ENCODE measurements at regions not wholly inside any gene's neighbourhood (a gene's known extent, or its start where the extent isn't known, plus 50 kb on each side); places are given as distances from the start of the nearest gene placed in this dataset.

DNA sequence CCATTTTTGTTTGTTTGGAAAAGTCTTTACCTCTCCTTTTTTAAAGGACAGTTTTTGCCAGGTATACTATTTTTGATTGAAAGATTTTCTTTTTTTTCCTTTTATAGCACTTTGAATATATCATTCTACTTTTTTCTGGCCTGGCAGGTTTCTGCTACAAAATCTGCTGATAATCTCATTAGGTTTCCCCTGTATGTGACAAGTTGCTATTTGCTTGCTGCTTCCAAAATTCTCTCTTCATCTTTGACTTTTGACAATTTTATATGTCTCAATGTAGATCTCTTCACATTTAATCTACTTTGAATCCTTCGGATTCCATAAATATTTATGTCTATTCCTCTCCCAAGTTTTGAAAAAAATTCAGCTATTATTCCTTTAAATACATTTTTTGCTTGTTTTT, 838.5 kb downstream of the IGSF11 start:
- Histone ChIP-seq H2AFZ (ENCODE audit: low read depth) (no peak overlapping the region), H3K27ac (no peak overlapping the region)
- TF ChIP-seq, protein P1, sequence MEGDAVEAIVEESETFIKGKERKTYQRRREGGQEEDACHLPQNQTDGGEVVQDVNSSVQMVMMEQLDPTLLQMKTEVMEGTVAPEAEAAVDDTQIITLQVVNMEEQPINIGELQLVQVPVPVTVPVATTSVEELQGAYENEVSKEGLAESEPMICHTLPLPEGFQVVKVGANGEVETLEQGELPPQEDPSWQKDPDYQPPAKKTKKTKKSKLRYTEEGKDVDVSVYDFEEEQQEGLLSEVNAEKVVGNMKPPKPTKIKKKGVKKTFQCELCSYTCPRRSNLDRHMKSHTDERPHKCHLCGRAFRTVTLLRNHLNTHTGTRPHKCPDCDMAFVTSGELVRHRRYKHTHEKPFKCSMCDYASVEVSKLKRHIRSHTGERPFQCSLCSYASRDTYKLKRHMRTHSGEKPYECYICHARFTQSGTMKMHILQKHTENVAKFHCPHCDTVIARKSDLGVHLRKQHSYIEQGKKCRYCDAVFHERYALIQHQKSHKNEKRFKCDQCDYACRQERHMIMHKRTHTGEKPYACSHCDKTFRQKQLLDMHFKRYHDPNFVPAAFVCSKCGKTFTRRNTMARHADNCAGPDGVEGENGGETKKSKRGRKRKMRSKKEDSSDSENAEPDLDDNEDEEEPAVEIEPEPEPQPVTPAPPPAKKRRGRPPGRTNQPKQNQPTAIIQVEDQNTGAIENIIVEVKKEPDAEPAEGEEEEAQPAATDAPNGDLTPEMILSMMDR (conservative IDR thresholded peaks at IDR 0.05; ENCODE audit: low read depth, low read length) = no peak

DNA sequence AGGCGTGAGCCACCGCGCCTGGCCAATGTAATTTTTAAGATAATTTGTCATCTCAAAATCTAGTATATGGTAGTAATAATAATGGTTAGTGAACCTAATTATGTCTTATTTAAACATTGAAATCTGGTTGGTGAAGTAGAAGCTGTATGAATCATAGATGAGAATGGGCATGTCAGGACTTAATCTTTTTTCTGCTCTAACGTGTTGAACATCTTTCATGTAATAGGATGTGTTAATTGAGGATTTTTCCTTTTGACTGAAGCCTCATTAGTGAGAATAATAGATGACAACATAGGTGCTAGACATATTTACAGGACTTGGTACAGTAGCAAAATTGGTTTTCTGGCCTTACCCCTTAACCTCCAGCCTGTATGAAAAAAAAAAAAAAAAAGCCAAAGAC, 835.6 kb downstream of the IGSF11 start:
- TF ChIP-seq, protein P1 (conservative IDR thresholded peaks at IDR 0.05; ENCODE audit: low read depth, low read length) = no peak
- Histone ChIP-seq H3K79me2 (ENCODE audit: insufficient read depth, low read depth) (no peaks in the 10 kb centered on the region), H4K20me1 (ENCODE audit: insufficient read depth) (no peaks in the 10 kb centered on the region), H3K36me3 (ENCODE audit: insufficient read depth) (no peaks in the 10 kb centered on the region), H2AFZ (ENCODE audit: low read depth) (no peak overlapping the region), H3K4me2 (no peak overlapping the region), H3K4me1 (ENCODE audit: low read depth, poor library complexity, severe bottlenecking) (no peaks in the 10 kb centered on the region), H3K9ac (no peak overlapping the region), H3K27ac (no peak overlapping the region), H3K4me3 (IDR thresholded peaks at IDR 0.05; ENCODE audit: insufficient read depth, low read depth, low read length) (no peak overlapping the region), H3K27me3 (ENCODE audit: insufficient read depth, low read depth) (no peaks in the 10 kb centered on the region)

More for the DNA sequence above, 838.5 kb downstream of the IGSF11 start:
- no peaks in the 10 kb centered on the region for H4K20me1 ChIP-seq (ENCODE audit: insufficient read depth)
- no peak overlapping the region for H3K9ac ChIP-seq
- H3K4me2 ChIP-seq = no peak overlapping the region
- H3K4me1 ChIP-seq (ENCODE audit: low read depth, poor library complexity, severe bottlenecking) = no peaks in the 10 kb centered on the region
- no peaks in the 10 kb centered on the region for H3K79me2 ChIP-seq (ENCODE audit: insufficient read depth, low read depth)
- H3K27me3 ChIP-seq (ENCODE audit: insufficient read depth, low read depth) = no peaks in the 10 kb centered on the region
- H3K36me3 ChIP-seq (ENCODE audit: insufficient read depth) = no peaks in the 10 kb centered on the region
- H3K4me3 ChIP-seq (IDR thresholded peaks at IDR 0.05; ENCODE audit: insufficient read depth, low read depth, low read length) = no peak overlapping the region

DNA sequence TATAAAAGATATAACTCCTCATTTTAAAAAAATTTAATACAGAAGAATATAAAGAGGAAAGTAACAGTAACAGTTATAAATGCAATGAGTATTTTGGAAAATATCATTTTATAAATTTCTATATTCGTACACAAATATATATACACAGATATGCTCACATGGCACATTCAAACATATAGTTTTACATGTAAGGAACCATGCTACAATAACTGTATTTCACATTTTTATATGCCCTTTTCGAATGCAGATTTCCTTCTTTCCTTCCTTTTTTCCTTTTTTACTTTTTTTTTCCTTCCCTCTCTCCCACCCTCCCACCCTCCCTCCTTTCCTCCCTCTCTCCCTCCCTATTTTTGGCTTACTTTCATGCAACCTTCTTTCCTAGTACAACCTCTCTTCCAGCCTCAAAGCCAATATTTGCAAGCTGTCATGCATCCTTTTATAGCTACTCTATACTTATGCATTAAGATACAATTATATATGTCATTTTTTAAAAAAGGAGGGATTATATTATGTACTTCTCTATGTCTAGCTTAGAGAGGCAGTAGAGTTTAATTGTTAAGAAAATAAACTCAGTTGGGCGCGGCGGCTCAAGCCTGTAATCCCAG, 830.5 kb downstream of the IGSF11 start:
- no peak overlapping the region for H3K4me2 ChIP-seq
- H3K36me3 ChIP-seq (ENCODE audit: insufficient read depth) = no peaks in the 10 kb centered on the region
- H3K4me1 ChIP-seq (ENCODE audit: low read depth, poor library complexity, severe bottlenecking) = no peaks in the 10 kb centered on the region
- H3K4me3 ChIP-seq (IDR thresholded peaks at IDR 0.05; ENCODE audit: insufficient read depth, low read depth, low read length) = no peak overlapping the region
- TF ChIP-seq, protein P1 (conservative IDR thresholded peaks at IDR 0.05; ENCODE audit: low read depth, low read length) = no peak
- H3K9ac ChIP-seq = no peak overlapping the region
- H3K27me3 ChIP-seq (ENCODE audit: insufficient read depth, low read depth) = no peaks in the 10 kb centered on the region
- H2AFZ ChIP-seq (ENCODE audit: low read depth) = no peak overlapping the region
- H3K27ac ChIP-seq = no peak overlapping the region
- no peaks in the 10 kb centered on the region for H4K20me1 ChIP-seq (ENCODE audit: insufficient read depth)
- no peaks in the 10 kb centered on the region for H3K79me2 ChIP-seq (ENCODE audit: insufficient read depth, low read depth)

GRCh38 chr3:118207271-118207670, 827.4 kb downstream of the IGSF11 start:
- H4K20me1 ChIP-seq (ENCODE audit: insufficient read depth) = no peaks in the 10 kb centered on the region
- H3K4me3 ChIP-seq (IDR thresholded peaks at IDR 0.05; ENCODE audit: insufficient read depth, low read depth, low read length) = no peak overlapping the region
- no peaks in the 10 kb centered on the region for H3K79me2 ChIP-seq (ENCODE audit: insufficient read depth, low read depth)
- H2AFZ ChIP-seq (ENCODE audit: low read depth) = no peak overlapping the region
- TF ChIP-seq, protein P1 (conservative IDR thresholded peaks at IDR 0.05; ENCODE audit: low read depth, low read length) = no peak
- H3K9ac ChIP-seq = no peak overlapping the region
- H3K27me3 ChIP-seq (ENCODE audit: insufficient read depth, low read depth) = no peaks in the 10 kb centered on the region
- no peak overlapping the region for H3K4me2 ChIP-seq
- H3K4me1 ChIP-seq (ENCODE audit: low read depth, poor library complexity, severe bottlenecking) = no peaks in the 10 kb centered on the region
- no peak overlapping the region for H3K27ac ChIP-seq
- no peaks in the 10 kb centered on the region for H3K36me3 ChIP-seq (ENCODE audit: insufficient read depth)

Data from KMS-11 (cell line).